Gastrocnemius medialis (tissue), 4 donors: ENCODE measurements at regions not wholly inside any gene's neighbourhood (a gene's known extent, or its start where the extent isn't known, plus 50 kb on each side); places are given as distances from the start of the nearest gene placed in this dataset.

Source experiments
- ATAC-seq, 2 donors: fragments of 150-250 bp; one replicate each; pipeline ENCODE4 v1.9.1; 2016
- DNase-seq, 2 donors: peaks; one replicate each; pipeline ENCODE4 v3.0.0-alpha.2; 2019
- H3K27ac ChIP-seq, 4 donors: fragments of 200-600 bp; sonication (generic); 1 replicate in 1 of 4; 2 replicates in 3 of 4; pipeline ENCODE4 v1.5.1; 2016 to 2018; ENCODE audit warnings: mild to moderate bottlenecking in 2 of 4, moderate library complexity in 1 of 4
- H3K27me3 ChIP-seq, 3 donors: fragments of 200-600 bp; sonication (generic) in 2 of 3; 1 replicate in 1 of 3; 2 replicates in 2 of 3; pipeline versions ENCODE4 v1.5.1 to v1.6.0; 2016 to 2019; ENCODE audit warnings: mild to moderate bottlenecking in 1 of 3, moderate library complexity in 1 of 3
- H3K36me3 ChIP-seq, 2 donors: fragments of 200-600 bp; sonication (generic) in 1 of 2; one replicate each; pipeline ENCODE4 v1.5.1; 2017 to 2018
- H3K4me1 ChIP-seq, 2 donors: fragments of 200-600 bp; sonication (generic) in 1 of 2; one replicate each; pipeline ENCODE4 v1.5.1; 2016 to 2017; ENCODE audit warnings: mild to moderate bottlenecking in 2 of 2
- H3K4me3 ChIP-seq, 4 donors: fragments of 200-600 bp; sonication (generic) in 3 of 4; 1 replicate in 1 of 4; 2 replicates in 3 of 4; pipeline ENCODE4 v1.5.1; 2016 to 2019; ENCODE audit warnings: mild to moderate bottlenecking in 2 of 4
- H3K9me3 ChIP-seq, 3 donors: fragments of 200-600 bp; sonication (generic) in 2 of 3; 1 replicate in 1 of 3; 2 replicates in 2 of 3; pipeline ENCODE4 v1.5.1; 2016 to 2019
- POLR2A ChIP-seq, 2 donors: fragments of 450-650 bp; IDR thresholded peaks; one replicate each; pipeline ENCODE4 v1.6.1; 2017; ENCODE audit warnings: antibody characterized with exemption in 2 of 2, mild to moderate bottlenecking in 2 of 2, moderate library complexity in 2 of 2
- in situ Hi-C, 4 donors: fragments of 200-750 bp; cut with MboI; loops; one replicate each; pipeline versions ENCODE4 v1.15.0 to v1.8.0; 2017; ENCODE audit warnings: low sequenced_read_pairs in 4 of 4
- intact Hi-C: fragments of 100-400 bp; cut with DNase I; formaldehyde crosslinking; loops from one replicate; pipeline ENCODE4 v1.15.1; 2023; ENCODE audit warnings: low total_unique reads
- TF ChIP-seq, protein P1 (sequence below), 5 experiments: fragments of 450-650 bp in 3 of 5; fragments of 200-600 bp in 2 of 5; sonication (generic) in 2 of 5; IDR thresholded peaks in 4 of 5; conservative IDR thresholded peaks in 1 of 5; 1 replicate in 4 of 5; 2 replicates in 1 of 5; pipeline ENCODE4 v1.5.1; 2016 to 2019; ENCODE audit warnings: antibody characterized with exemption in 5 of 5, mild to moderate bottlenecking in 3 of 5, moderate library complexity in 3 of 5

DNA sequence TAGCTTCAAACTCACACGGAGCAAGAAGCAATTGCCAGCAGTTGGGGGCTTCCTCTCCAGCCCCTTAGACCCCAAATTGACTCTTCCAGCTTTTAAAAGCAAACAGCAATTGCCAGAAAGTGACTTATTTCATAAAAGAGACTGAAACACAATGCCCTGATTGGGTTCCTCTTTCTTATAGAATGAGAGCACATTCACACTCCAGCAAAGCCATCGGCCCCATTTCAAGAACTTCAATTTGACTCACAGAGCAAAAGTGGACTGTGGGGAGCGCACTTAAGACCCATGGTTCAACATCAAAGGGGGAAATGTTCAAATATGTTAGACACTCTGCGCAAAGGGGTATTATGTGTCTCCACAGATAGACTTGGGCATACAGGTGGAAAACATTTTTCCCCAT is 484.7 kb downstream of the BCL11A start:
- intact Hi-C loops = no loop called here
- H3K27me3 ChIP-seq = peaks cover 0 to 12% (median 0%) of the 10 kb centered on the region in 3 donors
- in situ Hi-C loops = no loop called here
- DNase-seq (no peak), ATAC-seq (no peak)
- H3K4me3 ChIP-seq = no peak overlapping the region
- H3K36me3 ChIP-seq = no peaks in the 10 kb centered on the region
- H3K27ac ChIP-seq = no peak overlapping the region
- TF ChIP-seq POLR2A (IDR thresholded peaks at IDR 0.05) = no peak
- TF ChIP-seq, protein P1, sequence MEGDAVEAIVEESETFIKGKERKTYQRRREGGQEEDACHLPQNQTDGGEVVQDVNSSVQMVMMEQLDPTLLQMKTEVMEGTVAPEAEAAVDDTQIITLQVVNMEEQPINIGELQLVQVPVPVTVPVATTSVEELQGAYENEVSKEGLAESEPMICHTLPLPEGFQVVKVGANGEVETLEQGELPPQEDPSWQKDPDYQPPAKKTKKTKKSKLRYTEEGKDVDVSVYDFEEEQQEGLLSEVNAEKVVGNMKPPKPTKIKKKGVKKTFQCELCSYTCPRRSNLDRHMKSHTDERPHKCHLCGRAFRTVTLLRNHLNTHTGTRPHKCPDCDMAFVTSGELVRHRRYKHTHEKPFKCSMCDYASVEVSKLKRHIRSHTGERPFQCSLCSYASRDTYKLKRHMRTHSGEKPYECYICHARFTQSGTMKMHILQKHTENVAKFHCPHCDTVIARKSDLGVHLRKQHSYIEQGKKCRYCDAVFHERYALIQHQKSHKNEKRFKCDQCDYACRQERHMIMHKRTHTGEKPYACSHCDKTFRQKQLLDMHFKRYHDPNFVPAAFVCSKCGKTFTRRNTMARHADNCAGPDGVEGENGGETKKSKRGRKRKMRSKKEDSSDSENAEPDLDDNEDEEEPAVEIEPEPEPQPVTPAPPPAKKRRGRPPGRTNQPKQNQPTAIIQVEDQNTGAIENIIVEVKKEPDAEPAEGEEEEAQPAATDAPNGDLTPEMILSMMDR (IDR thresholded peaks at IDR 0.05 in 4 of 5, conservative IDR thresholded peaks at IDR 0.05 in 1 of 5) = no peak
- H3K4me1 ChIP-seq = no peaks in the 10 kb centered on the region
- H3K9me3 ChIP-seq = no peaks in the 10 kb centered on the region

DNA sequence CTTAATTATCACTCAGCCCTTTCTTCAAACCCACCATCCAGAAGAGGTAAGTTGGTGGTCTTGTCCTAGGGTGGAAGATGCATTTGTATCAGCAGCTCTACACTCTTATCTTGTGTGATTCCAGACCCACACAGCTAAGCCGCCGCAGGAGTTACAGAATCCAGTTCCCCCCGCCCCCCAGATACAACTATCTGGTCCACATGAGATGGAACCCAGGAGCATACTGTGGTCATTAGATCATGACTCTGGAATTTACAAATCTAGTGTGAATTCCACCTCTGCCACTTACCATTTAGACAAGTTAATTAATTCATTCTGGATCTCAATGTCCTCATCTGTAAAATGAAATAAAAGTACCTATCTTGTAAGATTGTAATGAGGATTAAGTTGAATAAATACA is 486.4 kb downstream of the BCL11A start:
- in situ Hi-C loops = no loop called here
- H3K9me3 ChIP-seq = no peaks in the 10 kb centered on the region
- no peak overlapping the region for H3K4me3 ChIP-seq
- peaks cover 0 to 12% (median 0%) of the 10 kb centered on the region in 3 donors for H3K27me3 ChIP-seq
- H3K36me3 ChIP-seq = no peaks in the 10 kb centered on the region
- ATAC-seq (no peak), DNase-seq (no peak)
- no peaks in the 10 kb centered on the region for H3K4me1 ChIP-seq
- no peak for TF ChIP-seq POLR2A (IDR thresholded peaks at IDR 0.05)
- TF ChIP-seq, protein P1 (IDR thresholded peaks at IDR 0.05 in 4 of 5, conservative IDR thresholded peaks at IDR 0.05 in 1 of 5) = no peak
- intact Hi-C loops = no loop called here
- H3K27ac ChIP-seq = no peak overlapping the region

DNA sequence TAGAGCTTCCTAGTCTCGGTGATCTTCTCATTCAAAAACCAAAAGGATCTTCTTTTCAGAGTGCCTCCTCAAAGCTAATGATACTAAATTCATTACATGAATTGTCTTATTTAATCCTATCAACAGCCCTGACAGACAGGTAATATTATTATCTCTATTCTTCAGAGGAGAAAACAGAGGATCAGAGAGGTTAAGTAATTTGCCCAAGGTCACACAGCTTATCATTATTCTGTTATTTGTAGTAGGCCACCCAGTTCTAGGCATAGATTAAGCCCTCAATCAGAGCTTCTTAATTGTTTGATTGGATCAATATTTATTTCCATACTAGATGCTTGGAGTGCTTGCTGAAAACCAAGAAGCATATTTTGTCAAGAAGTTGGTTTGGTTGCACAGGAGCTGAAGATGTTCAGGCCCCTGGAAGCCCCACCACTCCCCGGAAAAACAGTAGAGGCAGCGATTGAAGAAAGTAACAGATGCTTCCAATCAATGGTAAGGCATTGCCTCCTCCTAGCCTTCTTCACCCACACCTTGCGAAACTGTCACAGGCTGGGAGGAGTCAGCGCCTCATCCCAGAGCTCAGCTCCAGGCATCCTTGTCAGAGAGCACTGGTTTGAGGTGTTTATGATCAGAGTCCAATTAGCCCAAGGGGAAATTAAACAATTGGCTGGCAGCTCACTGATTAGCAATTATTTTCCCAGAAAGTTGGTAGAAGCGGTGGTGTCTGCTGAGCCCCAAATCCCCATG is 487.2 kb downstream of the BCL11A start:
- no peak for ATAC-seq
- intact Hi-C loops = no loop called here
- no peak overlapping the region for H3K4me3 ChIP-seq
- H3K27me3 ChIP-seq = peaks cover 0 to 12% (median 0%) of the 10 kb centered on the region in 3 donors
- H3K9me3 ChIP-seq = no peaks in the 10 kb centered on the region
- DNase-seq = no peak
- in situ Hi-C loops = no loop called here
- H3K36me3 ChIP-seq = no peaks in the 10 kb centered on the region
- TF ChIP-seq POLR2A (IDR thresholded peaks at IDR 0.05) = no peak
- TF ChIP-seq, protein P1 (IDR thresholded peaks at IDR 0.05 in 4 of 5, conservative IDR thresholded peaks at IDR 0.05 in 1 of 5) = no peak
- H3K4me1 ChIP-seq = no peaks in the 10 kb centered on the region
- H3K27ac ChIP-seq = no peak overlapping the region

DNA sequence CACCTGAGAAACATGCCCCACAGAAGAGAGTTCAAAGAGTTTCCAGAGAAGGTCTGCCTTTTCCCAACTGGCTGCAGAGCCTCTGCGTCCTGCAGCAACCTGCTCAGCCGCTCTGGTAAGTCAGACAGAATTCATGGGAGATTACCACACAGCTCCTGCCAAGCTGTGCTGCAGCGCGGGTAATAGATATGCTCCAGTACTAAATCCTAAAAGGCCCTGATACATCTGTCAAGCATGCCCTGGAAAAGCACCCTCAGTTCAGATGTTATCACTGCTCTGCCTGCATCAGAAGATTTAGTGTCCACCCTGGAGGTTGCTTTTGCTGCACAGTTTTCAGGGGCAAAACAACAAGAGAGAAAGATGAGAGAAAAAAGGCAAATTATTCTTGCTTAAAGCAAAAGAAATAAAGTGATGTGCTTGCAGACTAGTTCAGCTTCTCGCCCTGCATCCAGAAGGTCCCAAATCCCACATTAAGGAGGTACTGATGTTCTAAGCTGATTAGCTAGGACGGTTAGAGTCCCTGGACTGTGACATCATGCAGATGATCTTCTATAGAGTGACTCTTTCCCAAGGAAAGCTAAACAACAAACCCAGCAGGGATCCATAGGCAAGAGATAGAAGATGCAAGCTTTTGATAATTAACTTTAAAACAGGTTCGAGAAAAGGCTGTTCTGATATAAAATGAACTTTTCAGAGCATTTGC is 488.6 kb downstream of the BCL11A start:
- intact Hi-C loops (no loop called here), in situ Hi-C loops (no loop called here)
- no peak overlapping the region for H3K27ac ChIP-seq
- TF ChIP-seq, protein P1 (IDR thresholded peaks at IDR 0.05 in 4 of 5, conservative IDR thresholded peaks at IDR 0.05 in 1 of 5) = no peak
- no peak for TF ChIP-seq POLR2A (IDR thresholded peaks at IDR 0.05)
- peak in 1 of 2 donors; percentile 26 for ATAC-seq
- H3K4me3 ChIP-seq = no peak overlapping the region
- H3K9me3 ChIP-seq = no peaks in the 10 kb centered on the region
- H3K27me3 ChIP-seq = peaks cover 0 to 9% (median 0%) of the 10 kb centered on the region in 3 donors
- DNase-seq = no peak
- H3K36me3 ChIP-seq = no peaks in the 10 kb centered on the region
- H3K4me1 ChIP-seq = no peaks in the 10 kb centered on the region
